Heart right ventricle (tissue), 16 donors: ENCODE measurements at regions not wholly inside any gene's neighbourhood (a gene's known extent, or its start where the extent isn't known, plus 50 kb on each side); places are given as distances from the start of the nearest gene placed in this dataset.

Experiments
- ATAC-seq, 8 donors: fragments of 200-7000 bp; cut with Tn5 transposase; one replicate each; pipeline ENCODE4 v1.9.1; 2020; ENCODE audit warnings: mild to moderate bottlenecking in 8 of 8, moderate library complexity in 8 of 8, moderate number of reproducible peaks in 1 of 8
- DNase-seq, 2 donors: peaks; one replicate each; pipeline ENCODE4 v3.0.0-alpha.2; 2020
- H3K27ac ChIP-seq, 10 donors: fragments of 200-600 bp; sonication (generic) in 2 of 10; one replicate each; pipeline versions ENCODE4 v1.5.0 to v1.8.0; 2020 to 2022; ENCODE audit warnings: mild to moderate bottlenecking in 3 of 10
- H3K27me3 ChIP-seq, 7 donors: fragments of 200-600 bp; one replicate each; pipeline ENCODE4 v1.8.0; 2021 to 2022; ENCODE audit warnings: mild to moderate bottlenecking in 2 of 7
- H3K36me3 ChIP-seq, 9 donors: fragments of 200-600 bp; sonication (generic) in 1 of 9; one replicate each; pipeline versions ENCODE4 v1.5.0 to v1.8.0; 2020 to 2022; ENCODE audit warnings: mild to moderate bottlenecking in 2 of 9
- H3K4me1 ChIP-seq, 9 donors: fragments of 200-600 bp; sonication (generic) in 1 of 9; one replicate each; pipeline versions ENCODE4 v1.5.0 to v1.8.0; 2020 to 2022; ENCODE audit warnings: mild to moderate bottlenecking in 4 of 9
- H3K4me3 ChIP-seq, 10 donors: fragments of 200-600 bp; sonication (generic) in 2 of 10; one replicate each; pipeline versions ENCODE4 v1.5.0 to v1.8.0; 2020 to 2022; ENCODE audit warnings: mild to moderate bottlenecking in 7 of 10, moderate library complexity in 2 of 10
- H3K9me3 ChIP-seq, 11 donors: fragments of 200-600 bp in 10 of 11; sonication (generic) in 2 of 11; one replicate each; pipeline versions ENCODE4 v1.5.0 to v1.8.0; 2013 to 2022; ENCODE audit warnings: mild to moderate bottlenecking in 2 of 11, control low read depth in 1 of 11, moderate library complexity in 1 of 11
- CTCF ChIP-seq, 9 donors: fragments of 200-600 bp; sonication (generic) in 2 of 9; IDR thresholded peaks; one replicate each; pipeline versions ENCODE4 v1.5.0 to v1.8.0; 2021 to 2022; ENCODE audit warnings: antibody characterized with exemption in 9 of 9, mild to moderate bottlenecking in 5 of 9, moderate library complexity in 1 of 9
- WGBS, 2 donors: extraction: QIAGEN DNeasy Blood & Tissue Kit; methylation state at CpG; one replicate each; pipeline ENCODE4 v1.1.7; 2013; ENCODE audit warnings: inconsistent platforms in 1 of 2; 5-methylcytosine and 5-hydroxymethylcytosine counted together
- intact Hi-C, 10 donors: fragments of 100-400 bp; cut with DNase I; formaldehyde crosslinking; loops; one replicate each; pipeline versions ENCODE4 v1.11.1 to v1.14.2; 2022
- donor health status: Arrhythmogenic right ventricular cardiomyopathy.
- donor health status: ischemic (EF 13 %, LVEDD 7.1; RV severe dilation, severe dysfunction).
- donor health status: healthy with polysubstance abuse.
- donor health status: DM: no; HTN: yes; CAD: no.
- donor health status: DM: no; HTN: no; CAD: no.
- donor health status: ischemic (EF 25% LVEDD 6.9; RV normal size, moderate dysfunction).
- donor health status: ischemic (EF 25% LVEDD 5.7; RV mildly dilated, moderate dysfunction).
- donor health status: healthy.
- donor health status: DM: yes; HTN: yes; CAD: no.
- donor health status: Ischemic cardiomyopathy.
- donor health status: ischemic (EF 35%, LVEDD 5.7; RV mildly dilated, moderate dysfunction).
- donor health status: nonischemic (EF 11% LVEDD 7.7; RV severe dilation, severe dysfunction).
- donor health status: DM: yes; HTN: yes; CAD: no.
- donor health status: PGD.
- donor health status: ischemic (EF 29% LVEDD 5.4; RV normal size, mild dysfunction).
- donor health status: nonischemic (EF 23%, LVEDD 6.1; RV moderate dilation, normal function).

DNA sequence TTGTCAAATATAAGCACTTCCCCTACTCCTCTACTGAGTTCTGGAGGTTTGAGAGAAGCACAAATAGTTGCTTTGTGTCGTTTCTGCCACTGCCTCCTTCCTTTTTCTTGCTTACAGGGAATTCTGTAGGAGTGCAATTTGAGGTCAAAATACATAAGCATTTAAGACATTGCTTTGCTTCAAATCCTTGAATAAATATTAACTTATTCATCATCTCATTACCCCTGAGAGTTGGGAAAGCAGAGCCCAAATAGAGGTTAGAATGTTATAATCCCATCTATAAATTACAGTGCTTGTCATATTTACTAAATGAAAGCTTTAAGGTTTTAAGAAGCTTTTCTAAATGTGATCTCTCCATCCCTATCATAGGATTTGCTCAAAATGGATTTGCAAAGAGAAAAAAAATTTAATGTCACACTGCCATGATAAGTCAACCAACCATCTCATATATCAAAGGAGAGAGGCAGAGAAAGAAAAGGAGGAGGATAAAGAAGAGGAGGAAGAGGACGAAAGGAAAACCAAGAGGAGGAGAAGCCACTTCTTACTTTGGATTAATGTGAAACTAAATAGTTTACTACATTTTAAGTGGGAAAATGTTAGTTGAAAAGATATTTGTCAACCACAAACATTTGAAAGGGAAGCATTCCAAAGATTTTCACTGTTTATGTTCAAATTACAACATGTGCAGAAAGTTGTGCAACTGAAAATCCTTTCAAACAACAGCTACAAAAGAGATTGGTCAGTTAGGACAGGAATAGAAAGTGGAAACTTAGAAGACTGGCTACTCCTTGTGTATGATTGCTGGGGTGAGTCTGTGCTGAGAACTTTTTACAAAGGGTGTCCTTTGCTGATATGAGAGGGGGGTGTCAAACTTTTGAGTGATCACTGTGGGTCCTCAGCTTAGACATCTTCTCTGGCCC, 277.3 kb upstream of the FN1 start:
- ATAC-seq = peak in 1 of 8 donors; percentile 16
- H3K36me3 ChIP-seq = no peaks in the 10 kb centered on the region
- DNase-seq = no peak
- H3K4me3 ChIP-seq = no peak overlapping the region
- peaks cover 2 to 51% (median 40%) of the 10 kb centered on the region in 9 donors for H3K4me1 ChIP-seq
- H3K9me3 ChIP-seq = no peaks in the 10 kb centered on the region
- H3K27me3 ChIP-seq = no peaks in the 10 kb centered on the region
- WGBS, 2 donors = 45 to 57% methylated on average over 2 of the region's 2 CpGs
- H3K27ac ChIP-seq = peak overlapping the region in 5 of 10 donors; percentile 9 to 73 (median 45)
- no peak for TF ChIP-seq CTCF (IDR thresholded peaks at IDR 0.05)
- intact Hi-C loops = loop anchor here in 3 of 10 donors (5.0 to 10.0 kb wide), 3 partner anchors 44 to 258 kb away; no protein-coding TSS in a partner anchor

DNA sequence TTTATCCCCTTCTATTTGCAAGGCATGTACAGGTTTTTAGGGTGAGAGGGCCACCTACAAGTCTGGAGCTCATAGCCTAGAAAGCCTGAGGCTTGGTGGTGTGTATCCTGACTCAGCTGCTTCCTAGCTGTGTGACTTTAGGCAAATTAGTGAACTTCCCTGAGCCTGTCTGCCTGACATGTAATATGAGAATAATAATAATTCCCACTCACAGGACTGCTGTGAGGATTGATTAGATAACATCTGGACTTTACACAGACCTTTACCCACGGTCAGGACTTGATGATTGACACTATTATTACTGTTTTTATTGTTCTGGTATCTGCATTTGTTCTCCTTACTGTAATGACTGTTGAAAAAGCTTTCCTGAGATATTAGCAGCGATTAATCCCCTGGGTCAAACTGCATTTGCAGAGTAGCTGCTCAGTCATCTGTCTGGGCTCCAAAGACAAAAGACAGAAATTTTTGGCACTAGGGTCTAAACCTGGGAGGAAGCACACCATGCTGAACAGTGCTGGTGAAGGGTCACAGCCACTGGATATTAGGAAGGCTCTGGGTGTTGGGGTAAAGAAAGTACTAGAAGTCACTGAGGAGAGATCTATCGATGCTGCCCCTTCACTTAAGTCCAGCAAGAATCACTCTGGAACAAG, 276.5 kb upstream of the FN1 start:
- Histone ChIP-seq H3K4me3 (no peak overlapping the region), H3K36me3 (no peaks in the 10 kb centered on the region), H3K4me1 (peaks cover 2 to 43% (median 34%) of the 10 kb centered on the region in 9 donors), H3K27me3 (no peaks in the 10 kb centered on the region), H3K27ac (peak overlapping the region in 6 of 10 donors; percentile 28 to 73 (median 46)), H3K9me3 (no peaks in the 10 kb centered on the region)
- 38 to 39% methylated on average over 3 of the region's 3 CpGs for WGBS, 2 donors
- TF ChIP-seq CTCF (IDR thresholded peaks at IDR 0.05) = no peak
- DNase-seq = no peak
- ATAC-seq = peak in 4 of 8 donors; percentile 18 to 53 (median 38)
- intact Hi-C loops = loop anchor here in 3 of 10 donors (5.0 to 10.0 kb wide), 3 partner anchors 45 to 258 kb away; no protein-coding TSS in a partner anchor

DNA sequence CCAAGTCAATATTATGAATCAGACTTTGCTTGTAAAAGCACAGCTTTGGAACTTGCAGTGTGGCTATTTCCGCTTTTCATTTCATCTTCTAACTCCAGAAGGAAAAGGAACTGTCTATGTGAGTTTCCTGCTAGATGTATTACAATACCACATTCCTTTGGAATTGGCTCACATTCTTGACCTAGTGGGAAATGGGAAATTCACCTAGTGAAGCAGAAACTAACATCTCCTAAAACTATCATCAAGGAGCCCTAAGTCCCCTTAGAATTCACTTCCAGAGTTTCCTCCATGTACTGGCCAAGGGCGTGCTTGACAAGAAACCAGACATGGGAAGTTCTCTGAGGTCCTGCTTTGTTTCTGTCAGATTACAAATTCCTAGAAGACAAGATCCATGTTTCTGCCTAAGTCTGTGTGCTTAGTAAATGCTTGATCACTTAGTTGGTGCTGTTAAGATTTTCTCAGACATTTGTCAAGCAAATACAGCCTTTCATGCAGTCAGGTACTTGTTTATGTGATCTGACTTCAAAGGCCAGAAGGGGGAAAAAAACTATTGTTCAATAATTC, 275.7 kb upstream of the FN1 start:
- TF ChIP-seq CTCF (IDR thresholded peaks at IDR 0.05) = no peak
- intact Hi-C loops = loop anchor here in 3 of 10 donors (5.0 to 10.0 kb wide), 3 partner anchors 46 to 257 kb away; no protein-coding TSS in a partner anchor
- no peaks in the 10 kb centered on the region for H3K27me3 ChIP-seq
- ATAC-seq = peak; percentile 13 to 89 (median 80)
- no peak overlapping the region for H3K4me3 ChIP-seq
- DNase-seq = peak in 1 of 2 donors; percentile 14
- H3K4me1 ChIP-seq = peaks cover 2 to 37% (median 29%) of the 10 kb centered on the region in 9 donors
- H3K36me3 ChIP-seq = no peaks in the 10 kb centered on the region
- 52% methylated on average over 2 of the region's 2 CpGs for WGBS, 2 donors
- H3K27ac ChIP-seq = peak overlapping the region in 7 of 10 donors; percentile 1 to 73 (median 45)
- H3K9me3 ChIP-seq = no peaks in the 10 kb centered on the region

DNA sequence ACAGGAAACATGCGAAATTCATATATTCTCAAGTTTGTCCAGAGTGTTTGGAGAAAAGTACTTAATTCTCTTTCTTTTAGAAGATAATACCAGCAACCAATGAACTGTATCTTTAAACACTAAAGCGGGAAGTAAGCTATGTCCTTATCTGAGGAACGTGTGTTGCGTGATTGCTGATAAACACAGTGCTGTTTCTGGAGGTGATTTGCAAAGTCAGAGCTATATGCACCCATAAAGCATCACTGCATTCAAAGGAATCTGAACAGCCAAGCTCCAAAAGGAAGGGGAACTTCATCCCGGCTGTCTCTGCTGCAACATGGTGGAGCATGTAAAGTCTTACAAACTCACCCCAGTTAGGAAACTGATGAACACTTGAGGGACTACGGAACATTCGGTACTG, 271.7 kb upstream of the FN1 start:
- H3K27ac ChIP-seq = no peak overlapping the region
- intact Hi-C loops = no loop called here
- H3K36me3 ChIP-seq = no peaks in the 10 kb centered on the region
- no peak for TF ChIP-seq CTCF (IDR thresholded peaks at IDR 0.05)
- DNase-seq (no peak), ATAC-seq (no peak)
- WGBS, 2 donors = 75 to 82% methylated on average over 7 of the region's 7 CpGs
- H3K4me3 ChIP-seq = no peak overlapping the region
- H3K4me1 ChIP-seq = peaks cover 2 to 38% (median 23%) of the 10 kb centered on the region in 9 donors
- no peaks in the 10 kb centered on the region for H3K27me3 ChIP-seq
- no peaks in the 10 kb centered on the region for H3K9me3 ChIP-seq
